ENCODE measurements at regions not wholly inside any gene's neighbourhood (a gene's known extent, or its start where the extent isn't known, plus 50 kb on each side); places are given as distances from the start of the nearest gene placed in this dataset.

DNA sequence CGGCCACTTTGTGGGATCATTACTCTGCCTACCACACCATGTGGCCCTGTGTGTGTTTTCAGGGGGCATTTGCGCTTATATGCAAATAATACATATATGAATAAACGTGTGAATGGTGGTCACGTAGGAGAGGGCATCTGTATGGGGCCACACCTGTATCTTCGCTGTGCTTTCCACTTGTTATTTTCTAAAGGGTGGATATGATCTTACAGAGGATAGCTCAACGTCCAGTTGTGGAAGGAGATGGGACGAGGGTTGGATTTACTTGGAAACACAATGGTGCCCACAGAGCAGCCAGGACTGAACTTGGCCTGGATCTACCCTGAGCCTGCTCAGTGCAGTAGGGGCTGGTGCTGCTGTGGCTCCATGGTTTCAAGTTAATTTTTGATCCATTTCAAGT is 93.3 kb downstream of the YTHDF1 start:
- no peaks in the 10 kb centered on the region for H3K9me3 Mint-ChIP-seq
- H3K4me3 Mint-ChIP-seq, result no peak overlapping the region
- H3K36me3 Mint-ChIP-seq, result no peaks in the 10 kb centered on the region
- peaks cover 8% of the 10 kb centered on the region for H3K27me3 Mint-ChIP-seq
- H3K27ac Mint-ChIP-seq, result peak overlapping the region; percentile 83
- H3K4me1 Mint-ChIP-seq, result no peaks in the 10 kb centered on the region

DNA sequence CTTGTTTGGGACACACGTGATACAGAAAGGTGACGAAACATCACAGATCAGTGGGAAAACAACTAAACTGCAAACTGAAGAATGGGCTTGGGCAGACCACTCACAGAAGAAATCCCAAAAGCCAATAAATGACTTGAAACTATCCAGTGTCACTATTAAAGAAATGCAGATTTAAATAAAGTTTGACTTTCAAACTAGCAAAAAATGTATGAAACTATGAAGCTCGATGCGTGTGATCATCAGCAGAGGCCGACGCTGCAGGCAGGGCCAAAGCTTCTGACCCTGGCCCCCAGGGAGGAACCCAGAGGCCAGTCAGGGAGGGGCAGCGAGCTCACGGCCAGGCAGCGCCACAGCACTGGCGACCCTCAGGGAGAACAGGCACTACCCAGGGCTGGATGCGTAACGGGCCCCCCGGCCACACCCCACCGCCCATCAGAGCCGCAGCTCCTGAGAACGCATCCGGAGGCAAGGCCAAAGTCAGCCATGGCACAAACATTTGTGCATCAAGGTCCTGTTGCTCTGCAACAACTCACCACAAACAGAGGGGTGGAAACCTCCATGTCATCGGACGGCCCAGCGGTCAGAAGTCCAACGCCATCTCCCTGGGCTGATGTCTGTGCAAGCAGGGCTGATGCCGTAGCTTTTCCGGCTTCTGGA is 94.1 kb downstream of the YTHDF1 start:
- no peaks in the 10 kb centered on the region for H3K36me3 Mint-ChIP-seq
- no peaks in the 10 kb centered on the region for H3K9me3 Mint-ChIP-seq
- no peak overlapping the region for H3K4me3 Mint-ChIP-seq
- no peak overlapping the region for H3K27ac Mint-ChIP-seq
- H3K27me3 Mint-ChIP-seq, result peaks cover 8% of the 10 kb centered on the region
- H3K4me1 Mint-ChIP-seq, result no peaks in the 10 kb centered on the region

DNA sequence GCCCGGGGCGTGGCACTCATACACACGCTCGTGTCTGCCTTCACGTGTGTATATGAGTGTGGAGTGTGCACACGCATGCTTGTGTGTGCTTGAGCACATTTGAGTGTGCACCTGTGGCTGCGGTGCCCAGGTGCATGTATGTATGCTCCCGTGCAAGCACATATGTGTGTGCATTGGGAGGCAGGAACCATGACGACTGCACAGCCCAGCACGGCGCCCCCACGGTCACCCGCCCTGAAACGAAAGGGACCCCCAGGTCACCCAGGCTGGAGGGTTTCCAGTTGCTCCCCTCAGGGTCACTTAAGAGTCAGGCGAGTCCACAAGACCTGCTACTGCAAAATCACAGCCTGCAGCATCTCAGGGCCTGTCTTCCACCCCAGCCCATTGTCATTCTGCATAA is 94.7 kb downstream of the YTHDF1 start:
- H3K4me1 Mint-ChIP-seq, result no peaks in the 10 kb centered on the region
- H3K4me3 Mint-ChIP-seq, result no peak overlapping the region
- peaks cover 9% of the 10 kb centered on the region for H3K27me3 Mint-ChIP-seq
- no peak overlapping the region for H3K27ac Mint-ChIP-seq
- no peaks in the 10 kb centered on the region for H3K36me3 Mint-ChIP-seq
- no peaks in the 10 kb centered on the region for H3K9me3 Mint-ChIP-seq

DNA sequence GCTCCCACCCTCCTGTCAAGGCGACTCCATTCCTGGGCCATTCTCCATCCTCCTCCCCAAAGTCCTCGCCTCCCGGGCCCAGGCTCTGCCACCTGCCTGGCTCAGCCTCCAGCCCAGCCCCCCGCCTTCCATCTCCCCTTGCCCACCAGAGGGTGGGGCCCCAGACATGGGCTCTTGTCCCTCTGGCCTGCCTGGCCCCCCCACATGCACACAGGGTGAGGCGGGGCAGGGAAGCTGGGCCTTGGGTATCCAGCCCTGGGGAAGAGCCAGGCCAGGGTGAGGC is 95.2 kb downstream of the YTHDF1 start:
- no peak overlapping the region for H3K27ac Mint-ChIP-seq
- H3K36me3 Mint-ChIP-seq, result no peaks in the 10 kb centered on the region
- no peaks in the 10 kb centered on the region for H3K4me1 Mint-ChIP-seq
- peaks cover 14% of the 10 kb centered on the region for H3K27me3 Mint-ChIP-seq
- H3K9me3 Mint-ChIP-seq, result no peaks in the 10 kb centered on the region
- H3K4me3 Mint-ChIP-seq, result no peak overlapping the region

DNA sequence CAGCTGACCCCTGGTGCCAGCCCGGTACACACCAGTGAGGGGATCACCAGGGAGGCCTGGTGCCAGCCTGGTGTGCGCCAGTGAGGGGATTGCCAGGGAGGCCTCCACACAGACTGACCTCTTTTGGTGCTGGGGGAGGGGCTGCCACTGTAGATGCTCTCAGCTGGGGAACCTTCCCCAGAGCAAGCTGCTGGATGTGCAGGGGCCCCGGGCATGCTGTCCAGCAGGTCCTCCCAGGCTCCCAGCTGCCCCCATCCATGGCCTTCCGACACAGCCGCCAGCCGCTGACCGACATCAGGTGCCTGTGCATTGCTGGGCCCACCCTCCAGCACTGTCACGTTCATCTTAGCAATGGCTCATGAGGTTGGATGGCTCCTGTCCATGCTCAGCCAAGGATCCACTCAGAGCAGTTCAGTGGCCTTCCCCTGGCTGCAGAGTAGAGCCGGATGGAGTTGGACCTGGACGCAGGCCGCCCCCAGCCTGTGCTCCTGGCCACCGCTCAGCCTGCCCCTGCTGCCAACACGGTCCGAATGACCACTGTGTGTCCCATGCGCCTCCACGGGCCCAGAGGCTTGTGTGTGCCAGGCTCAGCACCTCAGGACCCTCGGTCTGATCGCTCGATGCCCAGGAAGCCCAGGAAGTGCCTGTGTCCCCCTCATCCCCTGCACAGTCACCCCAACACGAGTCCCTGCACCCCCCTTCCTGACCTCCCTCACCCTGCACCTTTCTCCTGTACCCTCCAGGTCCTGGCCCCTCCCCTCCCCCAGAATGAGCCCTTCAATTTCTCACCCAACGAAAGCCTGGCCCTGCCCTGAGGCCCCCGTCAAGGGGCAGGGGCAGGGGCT is 95.7 kb downstream of the YTHDF1 start:
- Mint-ChIP-seq H3K27me3 (peaks cover 15% of the 10 kb centered on the region), H3K27ac (no peak overlapping the region), H3K36me3 (no peaks in the 10 kb centered on the region), H3K4me3 (no peak overlapping the region), H3K4me1 (no peaks in the 10 kb centered on the region), H3K9me3 (no peaks in the 10 kb centered on the region)

DNA sequence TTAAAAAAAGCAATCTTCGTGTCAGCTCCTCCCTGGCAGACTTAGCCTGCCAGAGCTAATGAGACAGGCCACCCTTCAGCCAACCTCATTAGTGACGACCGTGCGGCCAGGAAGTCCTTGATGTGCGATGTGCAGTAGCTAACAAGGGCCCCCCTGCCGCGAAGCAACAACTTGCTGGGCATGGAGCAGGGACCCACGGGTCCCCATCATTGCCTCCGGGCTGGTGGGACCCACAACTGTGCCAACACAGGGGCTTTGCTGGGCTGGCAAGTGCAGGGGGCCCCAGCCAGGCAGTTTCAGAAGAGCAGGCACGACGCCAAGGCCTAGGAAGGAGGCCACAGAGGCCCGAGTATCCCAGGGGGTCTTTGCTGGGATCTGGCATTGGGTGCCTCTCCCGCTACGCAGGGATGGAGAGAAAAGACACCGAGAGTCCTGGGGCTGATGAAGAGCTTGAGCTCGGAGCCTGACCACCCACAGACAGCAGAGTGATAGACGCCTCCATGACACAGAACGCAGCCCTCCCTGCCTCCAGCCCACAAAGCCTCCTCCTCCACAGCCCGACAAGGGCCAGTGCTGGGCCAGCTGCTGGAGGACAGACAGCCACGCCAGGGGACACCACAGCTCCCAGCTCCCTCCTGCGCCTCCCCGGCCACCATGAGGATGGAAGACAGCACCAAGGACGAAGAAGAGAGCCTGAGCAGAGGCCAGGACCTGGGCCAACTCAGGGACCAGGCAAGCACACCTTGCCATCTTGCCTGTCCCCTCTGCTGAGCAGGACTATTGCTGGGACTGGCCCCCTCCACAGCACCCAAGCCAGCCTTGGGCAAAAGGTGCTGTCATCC is 96.6 kb downstream of the YTHDF1 start:
- H3K4me3 Mint-ChIP-seq, result no peak overlapping the region
- peaks cover 19% of the 10 kb centered on the region for H3K27me3 Mint-ChIP-seq
- no peak overlapping the region for H3K27ac Mint-ChIP-seq
- H3K9me3 Mint-ChIP-seq, result no peaks in the 10 kb centered on the region
- H3K36me3 Mint-ChIP-seq, result no peaks in the 10 kb centered on the region
- no peaks in the 10 kb centered on the region for H3K4me1 Mint-ChIP-seq

DNA sequence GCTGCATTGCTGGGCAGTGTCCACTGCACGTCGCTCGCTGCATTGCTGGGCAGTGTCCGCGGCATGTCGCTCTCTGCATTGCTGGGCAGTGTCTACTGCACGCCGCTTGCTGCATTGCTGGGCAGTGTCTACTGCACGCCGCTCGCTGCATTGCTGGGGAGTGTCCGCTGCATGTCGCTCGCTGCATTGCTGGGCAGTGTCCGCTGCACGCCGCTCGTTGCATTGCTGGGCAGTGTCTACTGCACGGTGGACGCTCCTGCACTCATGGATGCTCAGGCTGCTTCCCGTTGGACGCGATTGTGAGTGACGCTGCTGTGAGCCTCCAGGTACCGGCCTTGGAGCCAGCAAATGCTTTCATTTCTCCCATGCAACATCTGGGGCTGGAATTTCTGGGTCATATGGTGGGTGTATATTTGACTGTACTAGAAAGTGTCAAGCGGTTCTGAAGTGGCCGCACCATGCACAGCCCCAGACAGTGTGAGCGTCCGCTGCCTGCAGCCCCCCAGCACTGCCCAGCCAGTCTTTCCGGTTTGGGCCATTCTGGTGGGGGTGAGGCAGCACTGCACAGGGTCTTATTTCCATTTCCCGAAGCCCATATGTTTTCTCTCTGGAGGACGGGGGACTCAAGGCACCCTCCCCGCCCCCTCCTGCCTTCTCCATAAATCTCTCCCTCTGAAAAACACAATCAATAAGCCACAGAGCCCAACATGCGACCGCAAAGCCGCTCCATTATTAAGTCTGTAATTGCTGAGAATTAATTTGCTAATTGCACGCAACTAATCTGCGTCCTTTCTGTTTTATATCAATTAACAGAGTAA is 97.4 kb downstream of the YTHDF1 start:
- H3K27ac Mint-ChIP-seq, result no peak overlapping the region
- H3K27me3 Mint-ChIP-seq, result peaks cover 20% of the 10 kb centered on the region
- H3K4me3 Mint-ChIP-seq, result no peak overlapping the region
- H3K9me3 Mint-ChIP-seq, result no peaks in the 10 kb centered on the region
- no peaks in the 10 kb centered on the region for H3K4me1 Mint-ChIP-seq
- no peaks in the 10 kb centered on the region for H3K36me3 Mint-ChIP-seq

DNA sequence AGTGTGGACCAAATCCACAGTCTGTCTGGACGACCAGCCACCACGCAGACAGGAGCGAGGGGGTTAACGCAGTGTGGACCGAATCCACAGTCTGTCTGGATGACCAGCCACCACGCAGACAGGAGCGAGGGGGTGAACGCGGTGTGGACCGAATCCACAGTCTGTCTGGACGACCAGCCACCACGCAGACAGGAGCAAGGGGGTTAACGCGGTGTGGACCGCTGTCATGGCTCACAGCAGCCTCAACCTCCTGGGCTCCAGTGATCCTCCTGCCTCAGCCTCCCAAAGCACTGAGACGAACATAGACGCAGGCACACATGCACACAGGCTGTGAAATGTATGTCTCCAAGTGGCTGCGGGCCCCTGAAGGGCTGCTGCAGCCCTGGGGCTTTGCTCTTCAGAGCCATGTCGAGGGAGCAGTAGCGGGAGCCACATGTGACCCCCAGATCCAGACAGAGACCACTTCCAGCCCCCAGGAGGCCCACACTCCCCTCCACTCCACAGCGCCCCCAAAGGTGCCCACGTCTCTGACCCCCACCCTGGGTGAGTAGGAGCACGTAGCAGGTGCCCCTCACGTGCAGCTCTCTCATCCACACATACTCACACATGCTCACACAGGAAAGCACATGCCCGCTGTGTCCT is 98.1 kb downstream of the YTHDF1 start:
- Mint-ChIP-seq H3K27ac (no peak overlapping the region), H3K4me1 (no peaks in the 10 kb centered on the region), H3K27me3 (peaks cover 20% of the 10 kb centered on the region), H3K36me3 (no peaks in the 10 kb centered on the region), H3K4me3 (no peak overlapping the region), H3K9me3 (no peaks in the 10 kb centered on the region)

DNA sequence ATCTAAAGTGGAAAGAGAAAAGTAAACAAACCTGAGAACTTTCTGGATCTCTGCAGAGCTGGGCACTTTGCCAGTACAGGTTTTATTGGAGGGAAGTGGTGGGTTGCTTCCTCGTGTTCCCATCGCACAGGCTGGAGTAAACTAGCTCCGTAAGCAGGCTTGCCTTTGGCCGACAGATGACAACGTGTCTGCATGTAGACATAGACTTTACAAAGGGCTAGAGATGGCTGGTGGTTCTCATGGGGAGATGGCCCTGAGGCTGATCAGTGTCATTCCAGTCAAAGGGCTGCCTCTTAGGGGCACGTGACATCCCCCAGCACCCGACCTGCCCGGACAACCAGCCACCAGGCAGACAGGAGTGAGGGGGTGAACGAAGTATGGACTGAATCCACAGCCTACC is 98.8 kb downstream of the YTHDF1 start:
- Mint-ChIP-seq H3K4me3 (no peak overlapping the region), H3K27me3 (peaks cover 22% of the 10 kb centered on the region), H3K4me1 (no peaks in the 10 kb centered on the region), H3K9me3 (no peaks in the 10 kb centered on the region), H3K27ac (no peak overlapping the region), H3K36me3 (no peaks in the 10 kb centered on the region)

DNA sequence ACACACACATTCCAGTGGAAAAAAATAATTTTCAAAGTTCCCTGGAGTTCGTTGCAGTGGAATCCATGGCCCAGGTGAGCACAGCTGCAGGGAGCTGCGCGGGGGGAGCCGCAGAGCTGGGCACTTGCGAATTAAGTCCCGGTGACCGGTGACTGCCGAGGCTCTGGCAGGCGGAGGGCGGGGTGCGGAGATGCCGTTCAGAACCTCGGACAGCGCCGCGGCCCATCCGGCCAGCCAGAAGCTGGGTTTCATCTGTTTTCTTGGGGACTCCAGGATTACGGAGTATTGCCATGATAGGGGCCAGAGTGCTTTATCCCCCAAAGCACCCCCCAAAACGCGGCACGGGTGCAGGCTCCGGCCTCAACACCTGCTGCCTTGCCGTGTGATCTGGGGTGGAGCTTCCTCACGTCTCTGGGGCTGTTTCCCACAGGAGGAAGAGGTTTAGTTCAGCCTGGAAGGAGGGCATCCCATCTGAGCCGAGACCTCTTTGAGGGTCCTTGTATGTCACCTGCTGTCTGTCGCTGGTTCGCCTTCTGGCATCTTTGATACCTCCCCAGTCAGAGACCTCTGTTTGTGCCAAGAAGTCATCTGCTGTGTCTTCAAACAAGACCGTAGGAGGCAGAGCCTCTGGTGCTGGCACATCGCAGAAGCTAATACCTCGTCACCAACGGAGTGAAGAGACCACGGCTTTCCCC is 99.4 kb downstream of the YTHDF1 start:
- peaks cover 5% of the 10 kb centered on the region for H3K9me3 Mint-ChIP-seq
- H3K27ac Mint-ChIP-seq, result no peak overlapping the region
- H3K36me3 Mint-ChIP-seq, result peaks cover 2% of the 10 kb centered on the region
- H3K4me1 Mint-ChIP-seq, result no peaks in the 10 kb centered on the region
- no peak overlapping the region for H3K4me3 Mint-ChIP-seq
- H3K27me3 Mint-ChIP-seq, result peaks cover 22% of the 10 kb centered on the region

DNA sequence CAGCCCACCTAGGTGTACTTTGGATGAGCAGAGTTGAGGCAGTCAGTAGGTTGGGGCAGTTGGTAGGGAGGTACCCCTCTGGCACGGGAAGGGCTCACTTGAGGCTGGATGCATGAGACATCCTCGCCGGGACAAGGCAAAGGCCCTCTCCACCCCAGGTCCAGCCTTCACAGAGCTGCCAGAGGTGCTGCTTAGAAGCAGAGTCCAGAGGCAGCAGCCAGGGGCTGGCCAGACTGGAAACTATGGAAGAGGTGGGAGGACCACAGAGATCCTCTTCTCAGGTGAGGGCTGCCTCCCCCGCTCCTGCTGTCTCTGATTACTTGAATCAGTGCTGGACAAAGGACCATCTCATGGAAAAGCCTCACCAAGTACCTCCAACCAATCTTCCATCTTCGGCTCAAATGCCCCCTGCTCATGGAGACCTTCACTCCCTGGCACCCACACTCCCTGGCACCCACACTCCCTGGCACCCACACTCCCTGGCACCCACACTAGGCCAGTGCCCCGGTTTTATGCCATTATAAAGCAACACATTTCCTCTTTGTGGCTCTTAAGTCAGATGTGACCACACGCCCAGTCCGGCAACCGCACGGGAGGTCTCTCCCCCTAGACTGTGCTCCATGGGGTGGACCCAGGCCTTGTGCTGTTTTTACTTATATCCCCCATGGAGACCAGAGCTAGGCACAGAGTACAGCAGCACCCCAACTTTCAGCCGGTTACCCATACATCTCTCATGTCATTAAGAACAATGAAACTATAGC is 100.1 kb downstream of the YTHDF1 start:
- Mint-ChIP-seq H3K36me3 (peaks cover 2% of the 10 kb centered on the region), H3K4me1 (no peaks in the 10 kb centered on the region), H3K9me3 (peaks cover 6% of the 10 kb centered on the region), H3K27ac (no peak overlapping the region), H3K27me3 (peaks cover 20% of the 10 kb centered on the region), H3K4me3 (no peak overlapping the region)

DNA sequence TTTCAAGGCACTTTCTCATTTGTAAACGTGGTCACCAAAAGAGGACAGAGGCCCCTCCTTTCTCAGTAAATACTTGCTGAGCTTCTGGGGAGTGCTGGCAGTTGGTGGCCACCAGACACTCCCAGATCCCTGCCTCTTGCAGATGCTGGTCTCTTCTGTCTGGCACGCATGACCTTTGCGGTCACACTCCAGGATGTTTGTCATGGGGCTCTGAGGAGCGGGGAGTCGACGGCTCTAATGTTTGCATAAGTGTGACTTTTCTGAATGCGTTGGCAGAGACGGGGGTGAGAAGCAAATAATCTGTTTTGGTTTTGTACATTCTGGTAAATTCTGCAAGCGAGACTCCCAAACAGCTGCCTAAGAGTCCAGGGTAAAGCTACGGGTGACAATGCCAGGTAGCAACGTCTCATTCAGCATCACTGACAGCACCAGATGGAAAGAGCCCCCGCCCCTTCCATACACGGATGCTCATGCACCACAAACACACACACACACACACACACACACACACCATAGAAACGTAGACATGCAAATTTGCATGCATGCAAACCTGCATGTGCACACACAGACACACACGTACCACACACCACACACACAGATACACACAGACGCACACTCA is 101.1 kb downstream of the YTHDF1 start:
- H3K4me3 Mint-ChIP-seq, result no peak overlapping the region
- peaks cover 2% of the 10 kb centered on the region for H3K36me3 Mint-ChIP-seq
- H3K9me3 Mint-ChIP-seq, result peaks cover 6% of the 10 kb centered on the region
- H3K4me1 Mint-ChIP-seq, result no peaks in the 10 kb centered on the region
- H3K27ac Mint-ChIP-seq, result no peak overlapping the region
- H3K27me3 Mint-ChIP-seq, result peaks cover 20% of the 10 kb centered on the region

DNA sequence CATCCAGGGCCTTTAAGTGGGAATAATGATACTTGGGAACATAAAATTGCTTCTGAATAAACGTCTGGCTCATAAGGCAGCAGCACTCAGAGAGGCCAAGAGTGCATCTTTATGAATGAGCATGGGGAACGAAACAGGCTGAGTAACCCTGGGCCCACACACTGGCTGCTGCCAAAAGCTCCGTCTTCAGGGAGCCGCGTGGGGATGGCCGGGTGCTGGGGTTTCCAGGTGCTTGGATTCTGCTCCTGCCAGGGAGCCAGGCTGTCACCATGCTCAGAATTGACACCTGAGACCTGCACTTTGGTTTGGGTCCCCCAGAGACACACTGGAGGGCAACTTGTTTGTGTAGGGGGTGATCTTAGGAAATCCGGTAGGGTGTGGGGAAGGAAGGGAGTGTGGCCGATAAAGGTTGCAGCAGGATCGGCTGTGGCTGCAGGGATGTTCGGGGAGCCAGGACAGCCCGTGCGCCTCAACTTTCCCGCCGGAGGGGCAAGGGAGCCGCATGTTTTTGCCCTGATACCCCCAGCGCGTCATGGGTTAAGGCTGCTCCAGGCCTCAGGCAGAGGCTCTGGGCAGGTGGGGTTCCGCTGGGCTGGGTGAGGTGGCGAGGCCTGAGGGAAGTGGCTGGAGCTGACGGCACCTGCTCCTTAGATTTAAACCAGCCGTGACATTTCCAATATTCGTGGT is 101.8 kb downstream of the YTHDF1 start:
- no peak overlapping the region for H3K4me3 Mint-ChIP-seq
- H3K4me1 Mint-ChIP-seq, result no peaks in the 10 kb centered on the region
- peaks cover 20% of the 10 kb centered on the region for H3K27me3 Mint-ChIP-seq
- H3K9me3 Mint-ChIP-seq, result peaks cover 6% of the 10 kb centered on the region
- peaks cover 2% of the 10 kb centered on the region for H3K36me3 Mint-ChIP-seq
- no peak overlapping the region for H3K27ac Mint-ChIP-seq
